ENCODE measurements at regions not wholly inside any gene's neighbourhood (a gene's known extent, or its start where the extent isn't known, plus 50 kb on each side); places are given as distances from the start of the nearest gene placed in this dataset.

- Mint-ChIP-seq H3K27ac (no peak overlapping the region), H3K4me1 (peaks cover 6% of the 10 kb centered on the region), H3K4me3 (no peak overlapping the region), H3K9me3 (peaks cover 5% of the 10 kb centered on the region), H3K27me3 (ENCODE audit: insufficient read depth) (peaks cover 7% of the 10 kb centered on the region), H3K36me3 (ENCODE audit: low read depth) (no peaks in the 10 kb centered on the region)
- no peaks in the 10 kb centered on the region for H3K4me1 ChIP-seq (ENCODE audit: control insufficient read depth, insufficient read depth, low read length)
- H3K27me3 ChIP-seq (ENCODE audit: control insufficient read depth, insufficient read depth, low read length, poor library complexity, severe bottlenecking), result peaks cover 14% of the 10 kb centered on the region
- no peaks in the 10 kb centered on the region for H3K9me3 ChIP-seq (ENCODE audit: control insufficient read depth, low read length)
- H3K9ac ChIP-seq (ENCODE audit: extremely low read depth, low read length, poor library complexity, severe bottlenecking), result no peak overlapping the region
- no peaks in the 10 kb centered on the region for H3K36me3 ChIP-seq (ENCODE audit: control insufficient read depth, insufficient read depth, low read length)
- no peak for DNase-seq
- H3K27ac ChIP-seq (ENCODE audit: low read depth, low read length), result no peak overlapping the region
- H3K4me3 ChIP-seq (ENCODE audit: low read length), result no peak overlapping the region
- TF ChIP-seq, protein P1, sequence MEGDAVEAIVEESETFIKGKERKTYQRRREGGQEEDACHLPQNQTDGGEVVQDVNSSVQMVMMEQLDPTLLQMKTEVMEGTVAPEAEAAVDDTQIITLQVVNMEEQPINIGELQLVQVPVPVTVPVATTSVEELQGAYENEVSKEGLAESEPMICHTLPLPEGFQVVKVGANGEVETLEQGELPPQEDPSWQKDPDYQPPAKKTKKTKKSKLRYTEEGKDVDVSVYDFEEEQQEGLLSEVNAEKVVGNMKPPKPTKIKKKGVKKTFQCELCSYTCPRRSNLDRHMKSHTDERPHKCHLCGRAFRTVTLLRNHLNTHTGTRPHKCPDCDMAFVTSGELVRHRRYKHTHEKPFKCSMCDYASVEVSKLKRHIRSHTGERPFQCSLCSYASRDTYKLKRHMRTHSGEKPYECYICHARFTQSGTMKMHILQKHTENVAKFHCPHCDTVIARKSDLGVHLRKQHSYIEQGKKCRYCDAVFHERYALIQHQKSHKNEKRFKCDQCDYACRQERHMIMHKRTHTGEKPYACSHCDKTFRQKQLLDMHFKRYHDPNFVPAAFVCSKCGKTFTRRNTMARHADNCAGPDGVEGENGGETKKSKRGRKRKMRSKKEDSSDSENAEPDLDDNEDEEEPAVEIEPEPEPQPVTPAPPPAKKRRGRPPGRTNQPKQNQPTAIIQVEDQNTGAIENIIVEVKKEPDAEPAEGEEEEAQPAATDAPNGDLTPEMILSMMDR (conservative IDR thresholded peaks at IDR 0.05), result no peak
Observed at GRCh38 chr10:26914898-26915297, 54.1 kb upstream of the ABI1 start.

- H3K9me3 Mint-ChIP-seq, result peaks cover 5% of the 10 kb centered on the region
- no peaks in the 10 kb centered on the region for H3K36me3 ChIP-seq (ENCODE audit: control insufficient read depth, insufficient read depth, low read length)
- peaks cover 14% of the 10 kb centered on the region for H3K27me3 ChIP-seq (ENCODE audit: control insufficient read depth, insufficient read depth, low read length, poor library complexity, severe bottlenecking)
- H3K4me3 Mint-ChIP-seq, result no peak overlapping the region
- H3K4me1 Mint-ChIP-seq, result peaks cover 6% of the 10 kb centered on the region
- H3K27me3 Mint-ChIP-seq (ENCODE audit: insufficient read depth), result peaks cover 7% of the 10 kb centered on the region
- no peak overlapping the region for H3K9ac ChIP-seq (ENCODE audit: extremely low read depth, low read length, poor library complexity, severe bottlenecking)
- H3K9me3 ChIP-seq (ENCODE audit: control insufficient read depth, low read length), result no peaks in the 10 kb centered on the region
- no peak overlapping the region for H3K27ac ChIP-seq (ENCODE audit: low read depth, low read length)
- H3K4me3 ChIP-seq (ENCODE audit: low read length), result no peak overlapping the region
- 86 to 94% methylated on average over 4 of the region's 4 CpGs for WGBS, 2 experiments (ENCODE audit: insufficient coverage in 1 of 2, insufficient read length in 1 of 2)
- TF ChIP-seq, protein P1 (conservative IDR thresholded peaks at IDR 0.05), result no peak
- H3K27ac Mint-ChIP-seq, result no peak overlapping the region
- H3K36me3 Mint-ChIP-seq (ENCODE audit: low read depth), result no peaks in the 10 kb centered on the region
- H3K4me1 ChIP-seq (ENCODE audit: control insufficient read depth, insufficient read depth, low read length), result no peaks in the 10 kb centered on the region
- no peak for DNase-seq
Observed at GRCh38 chr10:26911811-26912461, 51.2 kb upstream of the ABI1 start.
